WTC11 (cell line): ENCODE measurements at regions not wholly inside any gene's neighbourhood (a gene's known extent, or its start where the extent isn't known, plus 50 kb on each side); places are given as distances from the start of the nearest gene placed in this dataset.

ENCODE experiments used
- ATAC-seq: fragments of 200-7000 bp; cut with Tn5 transposase; 2 replicates; pipeline ENCODE4 v1.10.0; 2021; ENCODE audit warnings: mild to moderate bottlenecking, moderate library complexity
- CTCF ChIA-PET: fragments of 300-600 bp; sonication (Branson Sonifier 250); formaldehyde crosslinking; loops from one replicate; lab custom pipeline; 2021; ENCODE audit warnings: antibody characterized with exemption; lab: Charles Lee
- POLR2A ChIA-PET: fragments of 350-600 bp; sonication (Branson Sonifier 250); formaldehyde crosslinking; loops from one replicate; lab custom pipeline; 2021; ENCODE audit warnings: antibody characterized with exemption; lab: Charles Lee
- DNase-seq: peaks from one replicate; pipeline ENCODE4 v3.0.0; 2021; ENCODE audit warnings: low spot score
- H3K27ac Mint-ChIP-seq: 2 replicates; pipeline ENCODE4 v1.8.0; 2021; ENCODE audit warnings: mixed read lengths
- H3K27me3 Mint-ChIP-seq: 2 replicates; pipeline ENCODE4 v1.8.0; 2021; ENCODE audit warnings: low read depth, mild to moderate bottlenecking, moderate library complexity, mixed read lengths
- H3K36me3 Mint-ChIP-seq: 2 replicates; pipeline ENCODE4 v1.8.0; 2021; ENCODE audit warnings: mixed read lengths
- H3K4me1 Mint-ChIP-seq: 2 replicates; pipeline ENCODE4 v1.8.0; 2022; ENCODE audit warnings: mixed read lengths
- H3K4me3 Mint-ChIP-seq: 2 replicates; pipeline ENCODE4 v1.8.0; 2021; ENCODE audit warnings: mild to moderate bottlenecking, moderate library complexity, mixed read lengths
- H3K9me3 Mint-ChIP-seq: 2 replicates; pipeline ENCODE4 v1.8.0; 2021; ENCODE audit warnings: mixed read lengths
- CTCF ChIP-seq: fragments of 200-600 bp; IDR thresholded peaks from 2 replicates; pipeline ENCODE4 v1.8.0; 2022; ENCODE audit warnings: antibody characterized with exemption
- ESRRA ChIP-seq: sonication (generic); formaldehyde crosslinking; IDR thresholded peaks from 2 replicates; pipeline ENCODE4 v1.8.1; 2022; ENCODE audit warnings: mild to moderate bottlenecking, missing genetic modification reagents, borderline replicate concordance
- GRHL2 ChIP-seq: fragments of 250-450 bp; sonication (Bioruptor Pico); IDR thresholded peaks from 2 replicates; pipeline ENCODE4 v1.8.0; 2022; ENCODE audit warnings: mild to moderate bottlenecking, moderate library complexity; ENCODE audit not compliant: insufficient replicate concordance, severe bottlenecking
- SOX15 ChIP-seq: fragments of 250-450 bp; sonication (Bioruptor Pico); IDR thresholded peaks from 2 replicates; pipeline ENCODE4 v1.9.0; 2021; ENCODE audit warnings: mild to moderate bottlenecking
- ZBTB21 ChIP-seq: sonication (generic); formaldehyde crosslinking; IDR thresholded peaks from 2 replicates; pipeline ENCODE4 v1.8.1; 2023; ENCODE audit warnings: mild to moderate bottlenecking, missing genetic modification reagents, borderline replicate concordance
- ZNF423 ChIP-seq: fragments of 250-450 bp; sonication (Bioruptor Pico); IDR thresholded peaks from 2 replicates; pipeline ENCODE4 v2.1.2; 2022; ENCODE audit warnings: mild to moderate bottlenecking, moderate library complexity
- TF ChIP-seq, protein P1 (sequence below): sonication (generic); formaldehyde crosslinking; IDR thresholded peaks from 2 replicates; pipeline ENCODE4 v1.8.1; 2023; ENCODE audit warnings: mild to moderate bottlenecking, missing genetic modification reagents, borderline replicate concordance
- TF ChIP-seq, protein P2 (sequence below): fragments of 250-450 bp; sonication (Bioruptor Pico); IDR thresholded peaks from 2 replicates; pipeline ENCODE4 v1.9.0; 2021; ENCODE audit warnings: mild to moderate bottlenecking
- TF ChIP-seq, protein P3 (sequence below): sonication (generic); formaldehyde crosslinking; IDR thresholded peaks from 2 replicates; pipeline ENCODE4 v1.8.0; 2022; ENCODE audit warnings: missing genetic modification reagents
- TF ChIP-seq, protein P4 (sequence below): fragments of 250-450 bp; sonication (Bioruptor Pico); IDR thresholded peaks from 2 replicates; pipeline ENCODE4 v1.9.0; 2021; ENCODE audit warnings: mild to moderate bottlenecking, borderline replicate concordance

DNA sequence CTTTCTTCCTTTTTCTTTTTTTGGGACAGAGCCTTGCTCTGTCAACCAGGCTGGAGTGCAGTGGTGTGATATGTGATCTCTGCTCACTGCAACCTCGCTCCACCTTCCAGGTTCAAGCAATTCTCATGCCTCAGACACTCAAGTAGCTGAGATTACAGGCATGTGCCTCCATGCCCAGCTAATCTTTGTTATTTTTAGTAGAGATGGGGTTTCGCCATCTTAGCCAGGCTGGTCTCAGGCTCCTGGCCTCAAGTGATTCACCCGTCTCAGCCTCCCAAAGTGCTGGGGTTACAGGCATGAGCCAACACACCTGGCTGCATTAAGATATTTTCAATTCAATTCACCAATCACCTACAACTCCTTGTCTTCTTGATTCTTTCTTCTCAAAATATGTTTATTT is 1046.5 kb downstream of the GALC start (continued):
- TF ChIP-seq, protein P1, sequence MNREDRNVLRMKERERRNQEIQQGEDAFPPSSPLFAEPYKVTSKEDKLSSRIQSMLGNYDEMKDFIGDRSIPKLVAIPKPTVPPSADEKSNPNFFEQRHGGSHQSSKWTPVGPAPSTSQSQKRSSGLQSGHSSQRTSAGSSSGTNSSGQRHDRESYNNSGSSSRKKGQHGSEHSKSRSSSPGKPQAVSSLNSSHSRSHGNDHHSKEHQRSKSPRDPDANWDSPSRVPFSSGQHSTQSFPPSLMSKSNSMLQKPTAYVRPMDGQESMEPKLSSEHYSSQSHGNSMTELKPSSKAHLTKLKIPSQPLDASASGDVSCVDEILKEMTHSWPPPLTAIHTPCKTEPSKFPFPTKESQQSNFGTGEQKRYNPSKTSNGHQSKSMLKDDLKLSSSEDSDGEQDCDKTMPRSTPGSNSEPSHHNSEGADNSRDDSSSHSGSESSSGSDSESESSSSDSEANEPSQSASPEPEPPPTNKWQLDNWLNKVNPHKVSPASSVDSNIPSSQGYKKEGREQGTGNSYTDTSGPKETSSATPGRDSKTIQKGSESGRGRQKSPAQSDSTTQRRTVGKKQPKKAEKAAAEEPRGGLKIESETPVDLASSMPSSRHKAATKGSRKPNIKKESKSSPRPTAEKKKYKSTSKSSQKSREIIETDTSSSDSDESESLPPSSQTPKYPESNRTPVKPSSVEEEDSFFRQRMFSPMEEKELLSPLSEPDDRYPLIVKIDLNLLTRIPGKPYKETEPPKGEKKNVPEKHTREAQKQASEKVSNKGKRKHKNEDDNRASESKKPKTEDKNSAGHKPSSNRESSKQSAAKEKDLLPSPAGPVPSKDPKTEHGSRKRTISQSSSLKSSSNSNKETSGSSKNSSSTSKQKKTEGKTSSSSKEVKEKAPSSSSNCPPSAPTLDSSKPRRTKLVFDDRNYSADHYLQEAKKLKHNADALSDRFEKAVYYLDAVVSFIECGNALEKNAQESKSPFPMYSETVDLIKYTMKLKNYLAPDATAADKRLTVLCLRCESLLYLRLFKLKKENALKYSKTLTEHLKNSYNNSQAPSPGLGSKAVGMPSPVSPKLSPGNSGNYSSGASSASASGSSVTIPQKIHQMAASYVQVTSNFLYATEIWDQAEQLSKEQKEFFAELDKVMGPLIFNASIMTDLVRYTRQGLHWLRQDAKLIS (CRISPR knock-in tag) = no peak
- TF ChIP-seq SOX15 (CRISPR knock-in tag) (no peak), CTCF (no peak), ESRRA (CRISPR knock-in tag) (no peak), GRHL2 (CRISPR knock-in tag) (no peak)
- TF ChIP-seq, all 79 proteins: peak for 0

DNA sequence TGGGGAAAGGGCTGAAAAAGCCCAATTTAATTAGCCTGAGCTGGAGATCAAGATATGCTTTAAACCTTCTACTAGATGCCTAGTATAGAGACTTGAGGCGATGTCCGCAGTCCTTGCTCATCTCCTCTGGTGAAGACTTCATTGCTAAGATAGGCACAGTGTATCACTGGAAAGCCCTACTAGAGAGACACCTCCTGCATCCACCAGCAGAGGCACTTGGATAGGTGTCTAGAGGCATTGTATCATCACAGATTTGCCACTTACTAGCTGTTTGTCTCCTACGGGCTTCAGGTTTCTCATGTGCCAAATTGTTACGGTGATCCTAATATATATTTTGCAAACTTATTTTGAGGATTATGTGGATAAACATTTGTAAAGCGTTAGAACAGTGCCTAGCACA is 1048.5 kb downstream of the GALC start:
- ATAC-seq = peak; percentile 67
- ChIA-PET POLR2A (no interaction called here), CTCF (no interaction called here)
- Mint-ChIP-seq H3K27me3 (no peaks in the 10 kb centered on the region), H3K27ac (no peak overlapping the region), H3K4me3 (no peak overlapping the region)
- TF ChIP-seq ZBTB21 (CRISPR knock-in tag) = no peak
- TF ChIP-seq, protein P2, sequence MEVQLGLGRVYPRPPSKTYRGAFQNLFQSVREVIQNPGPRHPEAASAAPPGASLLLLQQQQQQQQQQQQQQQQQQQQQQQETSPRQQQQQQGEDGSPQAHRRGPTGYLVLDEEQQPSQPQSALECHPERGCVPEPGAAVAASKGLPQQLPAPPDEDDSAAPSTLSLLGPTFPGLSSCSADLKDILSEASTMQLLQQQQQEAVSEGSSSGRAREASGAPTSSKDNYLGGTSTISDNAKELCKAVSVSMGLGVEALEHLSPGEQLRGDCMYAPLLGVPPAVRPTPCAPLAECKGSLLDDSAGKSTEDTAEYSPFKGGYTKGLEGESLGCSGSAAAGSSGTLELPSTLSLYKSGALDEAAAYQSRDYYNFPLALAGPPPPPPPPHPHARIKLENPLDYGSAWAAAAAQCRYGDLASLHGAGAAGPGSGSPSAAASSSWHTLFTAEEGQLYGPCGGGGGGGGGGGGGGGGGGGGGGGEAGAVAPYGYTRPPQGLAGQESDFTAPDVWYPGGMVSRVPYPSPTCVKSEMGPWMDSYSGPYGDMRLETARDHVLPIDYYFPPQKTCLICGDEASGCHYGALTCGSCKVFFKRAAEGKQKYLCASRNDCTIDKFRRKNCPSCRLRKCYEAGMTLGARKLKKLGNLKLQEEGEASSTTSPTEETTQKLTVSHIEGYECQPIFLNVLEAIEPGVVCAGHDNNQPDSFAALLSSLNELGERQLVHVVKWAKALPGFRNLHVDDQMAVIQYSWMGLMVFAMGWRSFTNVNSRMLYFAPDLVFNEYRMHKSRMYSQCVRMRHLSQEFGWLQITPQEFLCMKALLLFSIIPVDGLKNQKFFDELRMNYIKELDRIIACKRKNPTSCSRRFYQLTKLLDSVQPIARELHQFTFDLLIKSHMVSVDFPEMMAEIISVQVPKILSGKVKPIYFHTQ (CRISPR knock-in tag) = no peak
- TF ChIP-seq, protein P3, sequence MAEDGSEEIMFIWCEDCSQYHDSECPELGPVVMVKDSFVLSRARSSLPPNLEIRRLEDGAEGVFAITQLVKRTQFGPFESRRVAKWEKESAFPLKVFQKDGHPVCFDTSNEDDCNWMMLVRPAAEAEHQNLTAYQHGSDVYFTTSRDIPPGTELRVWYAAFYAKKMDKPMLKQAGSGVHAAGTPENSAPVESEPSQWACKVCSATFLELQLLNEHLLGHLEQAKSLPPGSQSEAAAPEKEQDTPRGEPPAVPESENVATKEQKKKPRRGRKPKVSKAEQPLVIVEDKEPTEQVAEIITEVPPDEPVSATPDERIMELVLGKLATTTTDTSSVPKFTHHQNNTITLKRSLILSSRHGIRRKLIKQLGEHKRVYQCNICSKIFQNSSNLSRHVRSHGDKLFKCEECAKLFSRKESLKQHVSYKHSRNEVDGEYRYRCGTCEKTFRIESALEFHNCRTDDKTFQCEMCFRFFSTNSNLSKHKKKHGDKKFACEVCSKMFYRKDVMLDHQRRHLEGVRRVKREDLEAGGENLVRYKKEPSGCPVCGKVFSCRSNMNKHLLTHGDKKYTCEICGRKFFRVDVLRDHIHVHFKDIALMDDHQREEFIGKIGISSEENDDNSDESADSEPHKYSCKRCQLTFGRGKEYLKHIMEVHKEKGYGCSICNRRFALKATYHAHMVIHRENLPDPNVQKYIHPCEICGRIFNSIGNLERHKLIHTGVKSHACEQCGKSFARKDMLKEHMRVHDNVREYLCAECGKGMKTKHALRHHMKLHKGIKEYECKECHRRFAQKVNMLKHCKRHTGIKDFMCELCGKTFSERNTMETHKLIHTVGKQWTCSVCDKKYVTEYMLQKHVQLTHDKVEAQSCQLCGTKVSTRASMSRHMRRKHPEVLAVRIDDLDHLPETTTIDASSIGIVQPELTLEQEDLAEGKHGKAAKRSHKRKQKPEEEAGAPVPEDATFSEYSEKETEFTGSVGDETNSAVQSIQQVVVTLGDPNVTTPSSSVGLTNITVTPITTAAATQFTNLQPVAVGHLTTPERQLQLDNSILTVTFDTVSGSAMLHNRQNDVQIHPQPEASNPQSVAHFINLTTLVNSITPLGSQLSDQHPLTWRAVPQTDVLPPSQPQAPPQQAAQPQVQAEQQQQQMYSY (CRISPR knock-in tag) = no peak
- TF ChIP-seq, protein P4, sequence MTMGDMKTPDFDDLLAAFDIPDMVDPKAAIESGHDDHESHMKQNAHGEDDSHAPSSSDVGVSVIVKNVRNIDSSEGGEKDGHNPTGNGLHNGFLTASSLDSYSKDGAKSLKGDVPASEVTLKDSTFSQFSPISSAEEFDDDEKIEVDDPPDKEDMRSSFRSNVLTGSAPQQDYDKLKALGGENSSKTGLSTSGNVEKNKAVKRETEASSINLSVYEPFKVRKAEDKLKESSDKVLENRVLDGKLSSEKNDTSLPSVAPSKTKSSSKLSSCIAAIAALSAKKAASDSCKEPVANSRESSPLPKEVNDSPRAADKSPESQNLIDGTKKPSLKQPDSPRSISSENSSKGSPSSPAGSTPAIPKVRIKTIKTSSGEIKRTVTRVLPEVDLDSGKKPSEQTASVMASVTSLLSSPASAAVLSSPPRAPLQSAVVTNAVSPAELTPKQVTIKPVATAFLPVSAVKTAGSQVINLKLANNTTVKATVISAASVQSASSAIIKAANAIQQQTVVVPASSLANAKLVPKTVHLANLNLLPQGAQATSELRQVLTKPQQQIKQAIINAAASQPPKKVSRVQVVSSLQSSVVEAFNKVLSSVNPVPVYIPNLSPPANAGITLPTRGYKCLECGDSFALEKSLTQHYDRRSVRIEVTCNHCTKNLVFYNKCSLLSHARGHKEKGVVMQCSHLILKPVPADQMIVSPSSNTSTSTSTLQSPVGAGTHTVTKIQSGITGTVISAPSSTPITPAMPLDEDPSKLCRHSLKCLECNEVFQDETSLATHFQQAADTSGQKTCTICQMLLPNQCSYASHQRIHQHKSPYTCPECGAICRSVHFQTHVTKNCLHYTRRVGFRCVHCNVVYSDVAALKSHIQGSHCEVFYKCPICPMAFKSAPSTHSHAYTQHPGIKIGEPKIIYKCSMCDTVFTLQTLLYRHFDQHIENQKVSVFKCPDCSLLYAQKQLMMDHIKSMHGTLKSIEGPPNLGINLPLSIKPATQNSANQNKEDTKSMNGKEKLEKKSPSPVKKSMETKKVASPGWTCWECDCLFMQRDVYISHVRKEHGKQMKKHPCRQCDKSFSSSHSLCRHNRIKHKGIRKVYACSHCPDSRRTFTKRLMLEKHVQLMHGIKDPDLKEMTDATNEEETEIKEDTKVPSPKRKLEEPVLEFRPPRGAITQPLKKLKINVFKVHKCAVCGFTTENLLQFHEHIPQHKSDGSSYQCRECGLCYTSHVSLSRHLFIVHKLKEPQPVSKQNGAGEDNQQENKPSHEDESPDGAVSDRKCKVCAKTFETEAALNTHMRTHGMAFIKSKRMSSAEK (CRISPR knock-in tag) = no peak
- no peak for TF ChIP-seq ZNF423
- TF ChIP-seq, all 79 proteins: peak for 0
- no peaks in the 10 kb centered on the region for H3K36me3 Mint-ChIP-seq
- no peak for DNase-seq
- no peaks in the 10 kb centered on the region for H3K4me1 Mint-ChIP-seq
- no peaks in the 10 kb centered on the region for H3K9me3 Mint-ChIP-seq
